NT2/D1 (cell line): ENCODE measurements at regions not wholly inside any gene's neighbourhood (a gene's known extent, or its start where the extent isn't known, plus 50 kb on each side); places are given as distances from the start of the nearest gene placed in this dataset.

Experiments
- YY1 ChIP-seq: IDR thresholded peaks from 2 replicates; pipeline ENCODE4 v1.6.1; 2011; ENCODE audit not compliant: insufficient read length, insufficient read depth
- ZNF274 ChIP-seq: IDR thresholded peaks from 2 replicates; pipeline ENCODE4 v1.6.1; 2011; ENCODE audit warnings: mild to moderate bottlenecking, low read depth, low read length

DNA sequence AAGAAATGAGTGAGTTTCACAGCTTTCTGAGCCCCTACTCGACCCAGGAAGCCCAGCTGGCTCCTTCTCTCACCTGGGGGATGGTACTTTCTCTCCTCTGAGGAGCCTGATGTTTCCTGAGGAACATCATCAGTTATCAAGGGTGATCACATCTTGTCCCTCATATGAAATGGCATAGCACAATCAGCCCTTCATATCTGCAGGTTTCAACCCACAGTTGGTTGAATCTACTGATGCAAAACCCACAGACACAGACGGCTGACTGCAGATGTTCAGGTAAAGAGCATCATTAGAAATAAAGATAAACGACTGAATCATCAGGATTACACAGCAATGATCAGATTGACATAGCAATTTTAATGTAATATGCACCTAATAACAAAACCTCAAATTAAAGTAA, 93.6 kb upstream of the OSTN start:
- no peak for TF ChIP-seq YY1
- TF ChIP-seq ZNF274, result no peak
